ENCODE measurements at regions not wholly inside any gene's neighbourhood (a gene's known extent, or its start where the extent isn't known, plus 50 kb on each side); places are given as distances from the start of the nearest gene placed in this dataset.

DNA sequence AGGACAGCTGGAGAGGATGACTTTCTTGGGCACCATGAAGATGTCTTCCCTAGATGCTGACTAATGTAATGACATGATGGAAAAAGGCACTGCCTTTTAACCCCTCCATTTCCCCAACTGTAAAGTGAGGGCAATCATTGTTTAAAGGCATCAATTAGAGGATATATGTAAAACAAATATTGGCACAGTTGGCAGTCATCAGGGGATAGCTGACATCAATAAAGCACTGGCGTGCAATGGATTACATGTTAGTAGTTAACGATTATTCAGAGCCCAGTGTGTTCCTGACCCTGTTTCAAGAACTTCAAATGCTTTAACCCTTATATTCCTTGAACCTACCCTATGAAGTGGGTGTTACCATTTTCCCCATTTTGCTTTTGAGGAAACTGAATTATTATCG lies 100.7 kb downstream of the TMEM114 start:
- no peaks in the 10 kb centered on the region for H3K36me3 ChIP-seq
- H3K9me3 ChIP-seq: no peaks in the 10 kb centered on the region
- no peak overlapping the region for H3K4me3 ChIP-seq (ENCODE audit: low read depth, low read length)
- no peaks in the 10 kb centered on the region for H3K27me3 ChIP-seq
- no peaks in the 10 kb centered on the region for H3K4me1 ChIP-seq
- no peak for TF ChIP-seq CTCF (IDR thresholded peaks at IDR 0.05; ENCODE audit: low read depth, low read length)
- no peak for DNase-seq

GRCh38 chr16:8486985-8487384 lies 103.3 kb downstream of the TMEM114 start:
- Histone ChIP-seq H3K27me3 (no peaks in the 10 kb centered on the region), H3K4me1 (no peaks in the 10 kb centered on the region), H3K9me3 (no peaks in the 10 kb centered on the region), H3K36me3 (no peaks in the 10 kb centered on the region), H3K4me3 (ENCODE audit: low read depth, low read length) (no peak overlapping the region)
- no peak for DNase-seq
- TF ChIP-seq CTCF (IDR thresholded peaks at IDR 0.05; ENCODE audit: low read depth, low read length): no peak

DNA sequence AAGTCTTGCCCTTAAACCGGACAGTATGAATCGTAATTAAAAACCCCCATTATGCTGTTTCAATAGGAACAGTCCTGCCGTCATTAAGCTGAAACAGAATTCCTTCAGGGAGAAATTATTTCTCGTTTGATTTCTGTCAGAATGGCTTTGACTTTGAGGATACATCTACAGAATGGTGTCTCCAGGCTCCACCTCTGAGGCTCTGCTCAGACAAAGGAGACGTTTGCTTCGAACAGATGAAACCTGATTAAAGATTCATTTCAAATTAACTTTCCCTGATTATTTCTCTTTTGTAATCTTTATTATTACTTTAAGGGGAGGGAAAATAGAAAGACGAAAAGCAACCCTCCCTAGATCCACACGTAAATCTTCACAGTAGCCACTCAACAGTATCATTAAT lies 106.9 kb downstream of the TMEM114 start:
- H3K9me3 ChIP-seq: no peaks in the 10 kb centered on the region
- no peak overlapping the region for H3K4me3 ChIP-seq (ENCODE audit: low read depth, low read length)
- H3K27me3 ChIP-seq: no peaks in the 10 kb centered on the region
- no peak for DNase-seq
- H3K36me3 ChIP-seq: no peaks in the 10 kb centered on the region
- no peak for TF ChIP-seq CTCF (IDR thresholded peaks at IDR 0.05; ENCODE audit: low read depth, low read length)
- no peaks in the 10 kb centered on the region for H3K4me1 ChIP-seq

DNA sequence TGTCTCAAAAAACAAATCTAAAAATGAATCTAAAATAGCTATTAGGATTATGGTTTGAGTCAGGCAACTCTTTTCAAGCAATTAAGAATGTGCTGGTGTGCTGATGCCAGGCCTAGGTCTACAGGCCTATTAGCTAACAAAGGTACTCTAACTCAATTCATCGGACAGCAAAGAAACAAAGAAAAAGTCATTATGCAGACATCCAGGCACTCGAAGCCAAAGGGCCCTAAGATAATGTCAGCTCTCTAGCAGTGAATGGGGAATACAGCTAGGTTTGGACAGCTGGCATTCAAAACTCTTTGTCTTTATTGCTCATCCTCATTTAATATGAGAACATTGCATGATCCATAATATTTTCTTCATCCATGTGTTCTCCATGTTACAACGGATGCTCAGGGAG lies 108.5 kb downstream of the TMEM114 start:
- H3K4me3 ChIP-seq (ENCODE audit: low read depth, low read length): no peak overlapping the region
- H3K27me3 ChIP-seq: no peaks in the 10 kb centered on the region
- DNase-seq: no peak
- H3K9me3 ChIP-seq: no peaks in the 10 kb centered on the region
- H3K36me3 ChIP-seq: no peaks in the 10 kb centered on the region
- no peaks in the 10 kb centered on the region for H3K4me1 ChIP-seq
- no peak for TF ChIP-seq CTCF (IDR thresholded peaks at IDR 0.05; ENCODE audit: low read depth, low read length)

- Histone ChIP-seq H3K4me1 (no peaks in the 10 kb centered on the region), H3K27me3 (no peaks in the 10 kb centered on the region), H3K36me3 (no peaks in the 10 kb centered on the region), H3K4me3 (ENCODE audit: low read depth, low read length) (no peak overlapping the region), H3K9me3 (no peaks in the 10 kb centered on the region)
- no peak for DNase-seq
- no peak for TF ChIP-seq CTCF (IDR thresholded peaks at IDR 0.05; ENCODE audit: low read depth, low read length)
Observed at GRCh38 chr16:8476824-8477223, 113.5 kb downstream of the TMEM114 start.

GRCh38 chr16:8474587-8474986 lies 115.7 kb downstream of the TMEM114 start:
- Histone ChIP-seq H3K36me3 (no peaks in the 10 kb centered on the region), H3K4me1 (no peaks in the 10 kb centered on the region), H3K27me3 (no peaks in the 10 kb centered on the region), H3K9me3 (no peaks in the 10 kb centered on the region), H3K4me3 (ENCODE audit: low read depth, low read length) (no peak overlapping the region)
- TF ChIP-seq CTCF (IDR thresholded peaks at IDR 0.05; ENCODE audit: low read depth, low read length): no peak
- DNase-seq: peak; percentile 7

Data from BE2C (cell line).